MCF 10A (cell line): ENCODE measurements at regions not wholly inside any gene's neighbourhood (a gene's known extent, or its start where the extent isn't known, plus 50 kb on each side); places are given as distances from the start of the nearest gene placed in this dataset.

ENCODE experiments used
- BruUV-seq: library from RNA; stranded (reverse); fragments of 400-500 nt; replicated peaks from 2 replicates; lab custom pipeline; 2021; lab: Mats Ljungman, UMichigan
- CTCF ChIA-PET: fragments of 300-600 bp; sonication (Branson Sonifier 250); formaldehyde crosslinking; extraction: SDS; loops from one replicate; lab custom pipeline; 2021; ENCODE audit warnings: antibody characterized with exemption, inconsistent platforms; lab: Yijun Ruan, JAX
- POLR2A ChIA-PET: fragments of 300-600, 350-650 bp; sonication (Branson Sonifier 250); formaldehyde crosslinking; extraction: SDS; loops from one replicate; lab custom pipeline; 2020; ENCODE audit warnings: antibody characterized with exemption, inconsistent platforms; lab: Yijun Ruan, JAX
- DNase-seq: peaks from one replicate; pipeline ENCODE4 v3.0.0-alpha.2; 2018; ENCODE audit not compliant: unreplicated experiment
- H3K27ac Mint-ChIP-seq: one replicate; pipeline ENCODE4 v1.8.0; 2022; ENCODE audit warnings: mild to moderate bottlenecking, low read depth, mixed read lengths; ENCODE audit not compliant: unreplicated experiment
- H3K27me3 Mint-ChIP-seq: one replicate; pipeline ENCODE4 v1.8.0; 2022; ENCODE audit warnings: mixed read lengths; ENCODE audit not compliant: insufficient read depth, unreplicated experiment
- H3K36me3 Mint-ChIP-seq: one replicate; pipeline ENCODE4 v1.8.0; 2022; ENCODE audit warnings: mild to moderate bottlenecking, moderate library complexity, mixed read lengths; ENCODE audit not compliant: insufficient read depth, unreplicated experiment
- H3K4me1 Mint-ChIP-seq: one replicate; pipeline ENCODE4 v1.8.0; 2022; ENCODE audit warnings: mixed read lengths; ENCODE audit not compliant: insufficient read depth, unreplicated experiment
- H3K4me3 Mint-ChIP-seq: one replicate; pipeline ENCODE4 v1.8.0; 2022; ENCODE audit warnings: mild to moderate bottlenecking, moderate library complexity, mixed read lengths; ENCODE audit not compliant: unreplicated experiment
- H3K9me3 Mint-ChIP-seq: one replicate; pipeline ENCODE4 v1.8.0; 2022; ENCODE audit warnings: mixed read lengths; ENCODE audit not compliant: unreplicated experiment
- intact Hi-C: fragments of 100-400 bp; cut with micrococcal nuclease; formaldehyde crosslinking; loops from 2 replicates; pipeline ENCODE4 v1.14.1; 2022
- TF ChIP-seq, protein P1 (sequence below): fragments of 200-600 bp; IDR thresholded peaks from one replicate; pipeline ENCODE4 v1.8.0; 2022; ENCODE audit warnings: antibody characterized with exemption, mild to moderate bottlenecking; ENCODE audit not compliant: unreplicated experiment

- POLR2A ChIA-PET: interaction anchor here (0.8 to 1.2 kb wide), 3 partner anchors 9 to 371 kb away, joined by 3 to 7 read pairs (median 3); no protein-coding TSS in a partner anchor
- no peaks in the 10 kb centered on the region for H3K9me3 Mint-ChIP-seq
- CTCF ChIA-PET: interaction anchor here (0.6 to 1.4 kb wide), 3 partner anchors 8 to 184 kb away, joined by 3 to 4 read pairs (median 3); no protein-coding TSS in a partner anchor
- peaks cover 16% of the 10 kb centered on the region for H3K4me1 Mint-ChIP-seq
- no peaks in the 10 kb centered on the region for H3K27me3 Mint-ChIP-seq
- no peak overlapping the region for H3K27ac Mint-ChIP-seq
- intact Hi-C loops: no loop called here
- DNase-seq: no peak
- peaks cover 54% of the 10 kb centered on the region for H3K36me3 Mint-ChIP-seq
- BruUV-seq: no TSS peak
- TF ChIP-seq, protein P1, sequence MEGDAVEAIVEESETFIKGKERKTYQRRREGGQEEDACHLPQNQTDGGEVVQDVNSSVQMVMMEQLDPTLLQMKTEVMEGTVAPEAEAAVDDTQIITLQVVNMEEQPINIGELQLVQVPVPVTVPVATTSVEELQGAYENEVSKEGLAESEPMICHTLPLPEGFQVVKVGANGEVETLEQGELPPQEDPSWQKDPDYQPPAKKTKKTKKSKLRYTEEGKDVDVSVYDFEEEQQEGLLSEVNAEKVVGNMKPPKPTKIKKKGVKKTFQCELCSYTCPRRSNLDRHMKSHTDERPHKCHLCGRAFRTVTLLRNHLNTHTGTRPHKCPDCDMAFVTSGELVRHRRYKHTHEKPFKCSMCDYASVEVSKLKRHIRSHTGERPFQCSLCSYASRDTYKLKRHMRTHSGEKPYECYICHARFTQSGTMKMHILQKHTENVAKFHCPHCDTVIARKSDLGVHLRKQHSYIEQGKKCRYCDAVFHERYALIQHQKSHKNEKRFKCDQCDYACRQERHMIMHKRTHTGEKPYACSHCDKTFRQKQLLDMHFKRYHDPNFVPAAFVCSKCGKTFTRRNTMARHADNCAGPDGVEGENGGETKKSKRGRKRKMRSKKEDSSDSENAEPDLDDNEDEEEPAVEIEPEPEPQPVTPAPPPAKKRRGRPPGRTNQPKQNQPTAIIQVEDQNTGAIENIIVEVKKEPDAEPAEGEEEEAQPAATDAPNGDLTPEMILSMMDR: no peak
- no peak overlapping the region for H3K4me3 Mint-ChIP-seq
These were observed 98.9 kb downstream of the RFLNA start for GRCh38 chr12:124393831-124394230.

GRCh38 chr12:124393414-124393790 lies 98.5 kb downstream of the RFLNA start:
- Mint-ChIP-seq H3K36me3 (peaks cover 54% of the 10 kb centered on the region), H3K4me1 (peaks cover 19% of the 10 kb centered on the region), H3K4me3 (no peak overlapping the region), H3K9me3 (no peaks in the 10 kb centered on the region), H3K27ac (no peak overlapping the region), H3K27me3 (no peaks in the 10 kb centered on the region)
- TF ChIP-seq, protein P1: no peak
- DNase-seq: no peak
- ChIA-PET POLR2A (interaction anchor here (0.7 to 1.2 kb wide), 4 partner anchors 9 to 372 kb away, joined by 3 to 7 read pairs (median 3); no protein-coding TSS in a partner anchor), CTCF (interaction anchor here (0.6 to 1.4 kb wide), 4 partner anchors 8 to 185 kb away, joined by 3 to 4 read pairs (median 3); no protein-coding TSS in a partner anchor)
- intact Hi-C loops: no loop called here
- no TSS peak for BruUV-seq

GRCh38 chr12:124392667-124393413 lies 97.9 kb downstream of the RFLNA start:
- DNase-seq: peak; percentile 92
- peaks cover 20% of the 10 kb centered on the region for H3K4me1 Mint-ChIP-seq
- H3K27ac Mint-ChIP-seq: no peak overlapping the region
- no peaks in the 10 kb centered on the region for H3K27me3 Mint-ChIP-seq
- POLR2A ChIA-PET: interaction anchor here (0.7 to 1.2 kb wide), 3 partner anchors 8 to 355 kb away, joined by 3 to 7 read pairs (median 3); no protein-coding TSS in a partner anchor
- no peaks in the 10 kb centered on the region for H3K9me3 Mint-ChIP-seq
- BruUV-seq: no TSS peak
- no peak overlapping the region for H3K4me3 Mint-ChIP-seq
- intact Hi-C loops: no loop called here
- H3K36me3 Mint-ChIP-seq: peaks cover 50% of the 10 kb centered on the region
- CTCF ChIA-PET: interaction anchor here (0.6 to 1.4 kb wide), 4 partner anchors 9 to 116 kb away, joined by 3 to 4 read pairs (median 4); no protein-coding TSS in a partner anchor
- TF ChIP-seq, protein P1: no peak

DNA sequence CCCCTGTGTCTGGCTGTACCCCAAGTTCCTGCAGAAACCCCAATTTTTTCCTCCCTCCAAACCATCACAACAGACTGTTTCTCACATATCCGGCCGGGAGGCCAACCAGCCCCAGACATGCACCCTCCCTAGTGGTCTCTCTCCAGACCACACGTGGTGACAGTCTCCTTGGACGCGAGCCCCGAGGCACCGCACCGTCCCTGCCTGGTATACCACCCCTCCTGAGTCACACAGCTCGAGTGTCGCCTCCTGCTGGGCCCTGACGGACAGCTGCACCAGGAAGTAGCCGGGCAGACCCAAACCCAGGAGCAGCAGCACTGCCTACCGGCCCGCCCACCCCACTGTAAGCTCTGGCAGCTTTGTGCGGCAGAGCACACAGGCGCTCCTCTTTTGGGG lies 97.4 kb downstream of the RFLNA start:
- H3K27me3 Mint-ChIP-seq: no peaks in the 10 kb centered on the region
- BruUV-seq: no TSS peak
- H3K4me3 Mint-ChIP-seq: no peak overlapping the region
- POLR2A ChIA-PET: no interaction called here
- TF ChIP-seq, protein P1: peak; percentile 29
- H3K4me1 Mint-ChIP-seq: peaks cover 20% of the 10 kb centered on the region
- no peak overlapping the region for H3K27ac Mint-ChIP-seq
- CTCF ChIA-PET: interaction anchor here (0.6 to 1.4 kb wide), 2 partner anchors 10 to 23 kb away, joined by 3 to 4 read pairs; no protein-coding TSS in a partner anchor
- H3K36me3 Mint-ChIP-seq: peaks cover 44% of the 10 kb centered on the region
- no peaks in the 10 kb centered on the region for H3K9me3 Mint-ChIP-seq
- peak; percentile 25 for DNase-seq
- intact Hi-C loops: no loop called here
